Testis (tissue), 2 donors: ENCODE measurements at regions not wholly inside any gene's neighbourhood (a gene's known extent, or its start where the extent isn't known, plus 50 kb on each side); places are given as distances from the start of the nearest gene placed in this dataset.

ENCODE experiments used
- CTCF ChIP-seq, 3 experiments: fragments of 450-650 bp in 2 of 3; fragments of 200-600 bp in 1 of 3; sonication (generic) in 1 of 3; IDR thresholded peaks; one replicate each; pipeline ENCODE4 v1.5.1; 2016 to 2019; ENCODE audit warnings: antibody characterized with exemption in 3 of 3, mild to moderate bottlenecking in 2 of 3, moderate library complexity in 1 of 3
- POLR2A ChIP-seq: fragments of 450-650 bp; IDR thresholded peaks from one replicate; pipeline ENCODE4 v1.6.1; 2017; ENCODE audit warnings: antibody characterized with exemption, mild to moderate bottlenecking, moderate library complexity

GRCh38 chrX:43456906-43457305 is 199.2 kb upstream of the MAOA start:
- no peak for TF ChIP-seq CTCF (IDR thresholded peaks at IDR 0.05)
- no peak for TF ChIP-seq POLR2A
